PC-9 (cell line): ENCODE measurements at regions not wholly inside any gene's neighbourhood (a gene's known extent, or its start where the extent isn't known, plus 50 kb on each side); places are given as distances from the start of the nearest gene placed in this dataset.

Experiments used
- BruUV-seq: library from RNA; stranded (reverse); fragments of 400-500 nt; replicated peaks from 2 replicates; lab custom pipeline; 2021; lab: Mats Ljungman, UMichigan
- CTCF ChIA-PET: fragments of 300-600 bp; sonication (Branson Sonifier 250); formaldehyde crosslinking; loops from one replicate; lab custom pipeline; 2022; ENCODE audit warnings: antibody characterized with exemption; lab: Charles Lee
- POLR2A ChIA-PET: fragments of 300-600 bp; sonication (Branson Sonifier 250); formaldehyde crosslinking; loops from one replicate; lab custom pipeline; 2022; ENCODE audit warnings: antibody characterized with exemption; ENCODE audit not compliant: unreplicated experiment; lab: Charles Lee
- DNase-seq, 2 experiments: peaks; one replicate each; pipeline versions ENCODE4 v3.0.0 to v3.0.0-alpha.2; 2015 to 2022; ENCODE audit warnings: mixed read lengths in 1 of 2
- H2AFZ ChIP-seq: fragments of 200-600 bp; sonication (generic); 2 replicates; pipeline ENCODE4 v1.8.1; 2017; ENCODE audit warnings: antibody characterized with exemption
- H3F3A ChIP-seq: fragments of 200-600 bp; sonication (generic); 2 replicates; pipeline ENCODE4 v1.8.1; 2017; ENCODE audit warnings: antibody characterized with exemption, mild to moderate bottlenecking, low read depth; ENCODE audit not compliant: insufficient read depth
- H3K27ac ChIP-seq: fragments of 200-600 bp; sonication (generic); 2 replicates; pipeline ENCODE4 v1.6.1; 2016; ENCODE audit warnings: mixed run types
- H3K27me3 ChIP-seq: fragments of 200-600 bp; sonication (generic); 2 replicates; pipeline ENCODE4 v1.6.1; 2016; ENCODE audit warnings: low read depth, mixed run types; ENCODE audit not compliant: insufficient read depth
- H3K36me3 ChIP-seq: fragments of 200-600 bp; sonication (generic); 2 replicates; pipeline ENCODE4 v1.6.1; 2016; ENCODE audit warnings: low read depth, mixed run types
- H3K4me1 ChIP-seq: fragments of 200-600 bp; sonication (generic); replicated peaks from 2 replicates; pipeline ENCODE4 v1.6.1; 2016; ENCODE audit warnings: mixed run types; ENCODE audit not compliant: insufficient read depth
- H3K4me2 ChIP-seq: fragments of 200-600 bp; sonication (generic); 2 replicates; pipeline ENCODE4 v1.6.1; 2017; ENCODE audit warnings: mixed run types
- H3K4me3 ChIP-seq: fragments of 200-600 bp; sonication (generic); 2 replicates; pipeline ENCODE4 v1.6.1; 2016; ENCODE audit warnings: mixed run types
- H3K79me2 ChIP-seq: fragments of 200-600 bp; sonication (generic); 2 replicates; pipeline ENCODE4 v1.6.1; 2017; ENCODE audit warnings: low read depth, mixed run types
- H3K9me2 ChIP-seq: fragments of 200-600 bp; sonication (generic); 2 replicates; pipeline ENCODE4 v1.8.1; 2017; ENCODE audit warnings: mild to moderate bottlenecking; ENCODE audit not compliant: insufficient read depth
- H3K9me3 ChIP-seq: fragments of 200-600 bp; sonication (generic); 2 replicates; pipeline ENCODE4 v1.8.1; 2016; ENCODE audit warnings: low read depth; ENCODE audit not compliant: insufficient read depth
- H4K20me1 ChIP-seq: fragments of 200-600 bp; sonication (generic); 2 replicates; pipeline ENCODE4 v1.8.1; 2017; ENCODE audit not compliant: insufficient read depth
- EZH2 ChIP-seq: fragments of 200-600 bp; sonication (generic); IDR thresholded peaks from 2 replicates; pipeline ENCODE4 v1.8.0; 2017; ENCODE audit warnings: antibody characterized with exemption, low read depth
- intact Hi-C: fragments of 100-400 bp; cut with micrococcal nuclease; formaldehyde crosslinking; loops from one replicate; pipeline ENCODE4 v1.10.0; 2022; ENCODE audit not compliant: unreplicated experiment
- TF ChIP-seq, protein P1 (sequence below): fragments of 200-600 bp; sonication (generic); conservative IDR thresholded peaks from 2 replicates; pipeline ENCODE4 v1.6.1; 2017; ENCODE audit warnings: mixed run types, antibody characterized with exemption, mild to moderate bottlenecking, moderate library complexity

DNA sequence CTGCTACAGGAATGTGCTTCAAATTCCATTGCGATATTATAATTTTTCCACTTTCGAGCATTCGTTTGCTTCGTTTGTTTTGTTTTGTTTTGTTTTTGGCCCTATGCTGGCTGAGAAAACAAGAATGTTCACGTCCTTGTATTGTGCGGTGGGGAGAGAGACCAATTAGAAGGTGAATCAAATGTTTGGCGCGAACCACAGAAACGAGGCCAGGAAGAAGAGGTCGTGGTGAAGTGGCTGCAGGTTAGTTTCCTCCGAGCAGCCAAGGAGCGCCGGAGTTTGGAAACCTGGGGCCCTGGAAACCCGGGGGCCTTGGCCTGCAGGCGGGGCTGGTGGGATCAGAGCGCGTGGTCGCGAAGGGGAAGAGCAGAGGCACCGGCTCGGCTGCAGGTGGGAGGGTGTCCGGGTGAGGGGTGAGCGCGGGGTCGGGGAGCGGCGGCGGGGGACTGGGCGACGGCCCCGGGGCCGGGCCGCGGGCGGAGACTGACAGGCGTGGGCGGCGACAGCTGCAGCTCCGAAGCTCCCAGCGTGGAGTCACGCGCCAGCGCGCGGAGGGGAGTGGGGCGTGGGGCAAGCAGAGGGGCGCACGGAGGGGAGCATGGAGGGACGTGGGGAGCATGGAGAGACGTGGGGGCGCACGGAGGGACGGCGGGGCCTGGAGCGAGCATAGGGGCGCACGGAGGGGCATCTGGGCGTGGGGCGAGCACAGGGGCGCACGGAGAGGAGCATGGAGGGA, 141.5 kb upstream of the PDE10A start:
- ChIA-PET POLR2A (no interaction called here), CTCF (no interaction called here)
- no peak for DNase-seq
- no peak overlapping the region for H3K27ac ChIP-seq
- H3K4me1 ChIP-seq, result no peaks in the 10 kb centered on the region
- intact Hi-C loops, result no loop called here
- no peaks in the 10 kb centered on the region for H3K79me2 ChIP-seq
- no TSS peak for BruUV-seq
- H4K20me1 ChIP-seq, result no peaks in the 10 kb centered on the region
- no peak overlapping the region for H3K4me2 ChIP-seq
- no peak overlapping the region for H3K4me3 ChIP-seq
- TF ChIP-seq EZH2, result no peak
- TF ChIP-seq, protein P1, sequence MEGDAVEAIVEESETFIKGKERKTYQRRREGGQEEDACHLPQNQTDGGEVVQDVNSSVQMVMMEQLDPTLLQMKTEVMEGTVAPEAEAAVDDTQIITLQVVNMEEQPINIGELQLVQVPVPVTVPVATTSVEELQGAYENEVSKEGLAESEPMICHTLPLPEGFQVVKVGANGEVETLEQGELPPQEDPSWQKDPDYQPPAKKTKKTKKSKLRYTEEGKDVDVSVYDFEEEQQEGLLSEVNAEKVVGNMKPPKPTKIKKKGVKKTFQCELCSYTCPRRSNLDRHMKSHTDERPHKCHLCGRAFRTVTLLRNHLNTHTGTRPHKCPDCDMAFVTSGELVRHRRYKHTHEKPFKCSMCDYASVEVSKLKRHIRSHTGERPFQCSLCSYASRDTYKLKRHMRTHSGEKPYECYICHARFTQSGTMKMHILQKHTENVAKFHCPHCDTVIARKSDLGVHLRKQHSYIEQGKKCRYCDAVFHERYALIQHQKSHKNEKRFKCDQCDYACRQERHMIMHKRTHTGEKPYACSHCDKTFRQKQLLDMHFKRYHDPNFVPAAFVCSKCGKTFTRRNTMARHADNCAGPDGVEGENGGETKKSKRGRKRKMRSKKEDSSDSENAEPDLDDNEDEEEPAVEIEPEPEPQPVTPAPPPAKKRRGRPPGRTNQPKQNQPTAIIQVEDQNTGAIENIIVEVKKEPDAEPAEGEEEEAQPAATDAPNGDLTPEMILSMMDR, result no peak
- peaks cover 83% of the 10 kb centered on the region for H3K27me3 ChIP-seq
- no peaks in the 10 kb centered on the region for H3F3A ChIP-seq
- no peaks in the 10 kb centered on the region for H3K9me2 ChIP-seq
- no peak overlapping the region for H2AFZ ChIP-seq
- H3K9me3 ChIP-seq, result no peaks in the 10 kb centered on the region
- H3K36me3 ChIP-seq, result no peaks in the 10 kb centered on the region

DNA sequence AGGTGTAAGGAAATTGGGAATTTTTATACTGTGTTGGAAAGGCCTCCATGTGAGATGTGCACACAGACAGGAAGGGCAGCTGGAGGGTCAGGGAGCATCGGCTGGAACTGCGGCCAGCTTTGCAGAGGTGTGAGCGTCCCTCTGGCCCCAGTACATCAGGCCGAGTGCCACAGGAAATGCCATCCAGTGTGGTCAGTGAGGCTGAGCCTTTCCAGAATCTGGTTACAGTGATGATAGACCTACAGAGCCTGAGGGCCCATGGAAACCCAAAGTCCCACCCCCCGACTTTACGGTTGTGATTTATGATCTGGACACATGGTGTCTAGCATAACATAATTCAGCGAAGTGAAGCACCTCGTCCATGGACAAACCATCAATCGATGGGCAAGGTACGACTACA, 137.3 kb upstream of the PDE10A start:
- no peaks in the 10 kb centered on the region for H3F3A ChIP-seq
- H3K9me2 ChIP-seq, result no peaks in the 10 kb centered on the region
- H3K79me2 ChIP-seq, result no peaks in the 10 kb centered on the region
- no peak overlapping the region for H2AFZ ChIP-seq
- POLR2A ChIA-PET, result no interaction called here
- intact Hi-C loops, result no loop called here
- CTCF ChIA-PET, result no interaction called here
- no peak for DNase-seq
- H3K4me3 ChIP-seq, result no peak overlapping the region
- BruUV-seq, result no TSS peak
- no peaks in the 10 kb centered on the region for H3K4me1 ChIP-seq
- TF ChIP-seq EZH2, result no peak
- TF ChIP-seq, protein P1, result no peak
- H3K4me2 ChIP-seq, result no peak overlapping the region
- H3K9me3 ChIP-seq, result no peaks in the 10 kb centered on the region
- peaks cover 78% of the 10 kb centered on the region for H3K27me3 ChIP-seq
- H4K20me1 ChIP-seq, result no peaks in the 10 kb centered on the region
- H3K36me3 ChIP-seq, result no peaks in the 10 kb centered on the region
- no peak overlapping the region for H3K27ac ChIP-seq

DNA sequence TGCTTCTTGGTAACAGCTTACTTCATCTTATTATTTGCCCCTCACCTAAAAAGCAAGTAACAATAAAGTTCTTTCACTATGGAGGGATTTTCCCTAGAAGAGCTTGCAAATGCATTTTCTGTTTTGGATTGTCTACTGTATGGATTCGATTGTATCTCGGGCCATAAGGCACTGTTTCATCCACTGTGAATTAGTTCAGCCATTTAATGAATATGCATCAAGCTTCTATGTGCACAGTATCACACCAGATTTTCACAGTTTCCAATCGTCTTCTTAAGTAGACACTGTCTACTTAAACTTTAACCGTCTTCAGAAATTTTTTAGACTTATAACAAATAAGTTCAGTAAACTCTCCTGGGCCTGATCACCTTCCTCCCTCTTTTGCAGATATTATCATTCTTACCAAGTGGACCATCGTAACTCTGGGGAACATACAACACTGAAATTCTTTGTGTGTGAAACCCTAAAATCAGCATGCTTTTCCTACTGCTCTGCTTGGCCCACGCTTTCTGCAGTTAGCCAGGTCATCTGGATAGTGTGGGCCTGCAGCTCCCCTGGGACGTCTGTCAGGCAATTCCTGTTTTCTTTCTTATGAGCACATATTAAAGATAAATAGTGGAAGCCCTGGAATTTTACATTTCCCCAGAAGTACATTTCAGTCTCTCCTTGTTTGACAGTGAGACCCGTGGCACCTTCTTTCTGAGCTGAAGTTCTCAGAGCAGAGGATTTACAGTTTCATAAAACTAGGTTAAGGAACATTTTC, 136.5 kb upstream of the PDE10A start:
- H4K20me1 ChIP-seq, result no peaks in the 10 kb centered on the region
- intact Hi-C loops, result no loop called here

More for the DNA sequence above, 136.5 kb upstream of the PDE10A start:
- POLR2A ChIA-PET, result no interaction called here
- no peaks in the 10 kb centered on the region for H3K9me3 ChIP-seq
- H3K27ac ChIP-seq, result no peak overlapping the region
- no peak overlapping the region for H2AFZ ChIP-seq
- no peaks in the 10 kb centered on the region for H3K4me1 ChIP-seq
- no peaks in the 10 kb centered on the region for H3K36me3 ChIP-seq
- TF ChIP-seq, protein P1, result no peak
- TF ChIP-seq EZH2, result no peak
- no TSS peak for BruUV-seq
- H3K79me2 ChIP-seq, result no peaks in the 10 kb centered on the region
- H3K4me2 ChIP-seq, result no peak overlapping the region
- H3F3A ChIP-seq, result no peaks in the 10 kb centered on the region
- H3K27me3 ChIP-seq, result peaks cover 83% of the 10 kb centered on the region
- H3K4me3 ChIP-seq, result no peak overlapping the region
- no peaks in the 10 kb centered on the region for H3K9me2 ChIP-seq
- no peak for DNase-seq
- CTCF ChIA-PET, result interaction anchor here (0.6 kb wide), 1 partner anchor 359 kb away, joined by 3 read pairs; no protein-coding TSS in a partner anchor
